Thymus (tissue), 11 donors: ENCODE measurements at regions not wholly inside any gene's neighbourhood (a gene's known extent, or its start where the extent isn't known, plus 50 kb on each side); places are given as distances from the start of the nearest gene placed in this dataset.

Experiments used
- DNase-seq, 9 donors: peaks; one replicate each; pipeline ENCODE4 v3.0.0-alpha.2; 2013; ENCODE audit warnings: low spot score in 9 of 9, low read depth in 6 of 9, missing footprints in 1 of 9
- H3K27ac ChIP-seq, 2 donors: one replicate each; pipeline ENCODE4 v1.5.1; 2013; ENCODE audit warnings: control low read depth in 1 of 2, low read depth in 1 of 2, low read length in 1 of 2, mild to moderate bottlenecking in 1 of 2, moderate library complexity in 1 of 2
- H3K27me3 ChIP-seq, 2 donors: one replicate each; pipeline ENCODE4 v1.5.1; 2013; ENCODE audit warnings: low read length in 1 of 2; ENCODE audit not compliant: control insufficient read depth in 2 of 2, insufficient read depth in 1 of 2
- H3K36me3 ChIP-seq, 2 donors: one replicate each; pipeline ENCODE4 v1.5.1; 2013; ENCODE audit warnings: low read length in 1 of 2, mild to moderate bottlenecking in 1 of 2, moderate library complexity in 1 of 2; ENCODE audit not compliant: control insufficient read depth in 2 of 2, insufficient read depth in 2 of 2
- H3K4me1 ChIP-seq, 2 donors: one replicate each; pipeline ENCODE4 v1.5.1; 2013; ENCODE audit warnings: low read length in 2 of 2; ENCODE audit not compliant: control insufficient read depth in 2 of 2, insufficient read depth in 2 of 2
- H3K4me3 ChIP-seq, 2 donors: one replicate each; pipeline ENCODE4 v1.5.1; 2013; ENCODE audit warnings: low read length in 2 of 2, control low read depth in 1 of 2, mild to moderate bottlenecking in 1 of 2
- H3K9me3 ChIP-seq, 2 donors: one replicate each; pipeline ENCODE4 v1.5.1; 2013; ENCODE audit warnings: low read length in 1 of 2, mild to moderate bottlenecking in 1 of 2; ENCODE audit not compliant: control insufficient read depth in 2 of 2, insufficient read depth in 1 of 2
- WGBS: extraction: QIAGEN DNeasy Blood & Tissue Kit; methylation state at CpG from one replicate; pipeline ENCODE4 v1.1.7; 2013; 5-methylcytosine and 5-hydroxymethylcytosine counted together
- donor health status: healthy.

DNA sequence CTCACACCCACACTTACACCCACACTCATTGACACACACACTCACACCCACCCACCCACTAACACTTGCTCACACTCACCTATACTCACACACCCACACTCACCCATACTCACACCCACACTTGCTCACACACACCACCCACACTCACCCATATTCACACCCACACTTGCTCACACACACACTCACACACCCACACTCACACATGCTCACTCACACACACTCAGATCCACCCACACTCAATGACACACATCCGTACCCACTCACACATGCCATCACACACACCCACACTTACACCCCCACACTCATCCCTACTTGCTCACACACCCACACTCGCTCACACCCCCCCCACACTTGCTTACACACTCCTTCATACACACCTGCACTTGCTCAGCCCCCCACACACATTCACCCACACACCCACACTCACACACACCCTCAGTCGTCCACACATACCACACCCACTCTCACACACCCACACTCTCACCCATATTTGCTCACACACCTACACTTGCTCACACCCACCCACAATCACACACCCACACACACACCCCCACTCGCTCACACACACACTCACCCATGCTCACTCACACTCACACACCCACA, 321.1 kb upstream of the N4BP1 start:
- DNase-seq: no peak
- no peaks in the 10 kb centered on the region for H3K27me3 ChIP-seq
- H3K4me1 ChIP-seq: no peaks in the 10 kb centered on the region
- no peaks in the 10 kb centered on the region for H3K36me3 ChIP-seq
- H3K27ac ChIP-seq: no peak overlapping the region
- peaks cover 3 to 19% of the 10 kb centered on the region in 2 donors for H3K9me3 ChIP-seq
- H3K4me3 ChIP-seq: no peak overlapping the region
- WGBS: 99% methylated on average over 4 of the region's 4 CpGs

DNA sequence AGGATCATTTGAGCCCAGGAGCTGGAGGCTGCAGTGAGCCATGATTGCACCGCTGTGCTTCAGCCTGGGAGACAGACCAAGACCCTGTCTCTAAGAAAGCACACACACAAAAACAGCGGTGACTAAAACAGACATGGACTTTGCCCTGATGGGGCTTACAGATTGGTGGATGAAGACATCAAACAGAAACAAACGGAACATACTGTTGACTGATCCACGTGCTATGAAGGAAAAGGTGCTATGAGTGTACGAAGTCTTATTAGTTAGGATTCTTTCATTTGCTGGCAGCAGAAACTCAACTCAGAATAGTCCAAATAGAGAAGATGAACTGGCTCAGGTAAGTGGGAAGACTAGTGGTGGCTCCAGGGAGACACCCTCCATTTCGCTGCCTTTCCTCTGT, 309.8 kb upstream of the N4BP1 start:
- H3K4me3 ChIP-seq: no peak overlapping the region
- no peaks in the 10 kb centered on the region for H3K36me3 ChIP-seq
- WGBS: 93% methylated on average over 6 of the region's 6 CpGs
- no peaks in the 10 kb centered on the region for H3K9me3 ChIP-seq
- H3K27ac ChIP-seq: no peak overlapping the region
- DNase-seq: no peak
- H3K27me3 ChIP-seq: no peaks in the 10 kb centered on the region
- no peaks in the 10 kb centered on the region for H3K4me1 ChIP-seq

DNA sequence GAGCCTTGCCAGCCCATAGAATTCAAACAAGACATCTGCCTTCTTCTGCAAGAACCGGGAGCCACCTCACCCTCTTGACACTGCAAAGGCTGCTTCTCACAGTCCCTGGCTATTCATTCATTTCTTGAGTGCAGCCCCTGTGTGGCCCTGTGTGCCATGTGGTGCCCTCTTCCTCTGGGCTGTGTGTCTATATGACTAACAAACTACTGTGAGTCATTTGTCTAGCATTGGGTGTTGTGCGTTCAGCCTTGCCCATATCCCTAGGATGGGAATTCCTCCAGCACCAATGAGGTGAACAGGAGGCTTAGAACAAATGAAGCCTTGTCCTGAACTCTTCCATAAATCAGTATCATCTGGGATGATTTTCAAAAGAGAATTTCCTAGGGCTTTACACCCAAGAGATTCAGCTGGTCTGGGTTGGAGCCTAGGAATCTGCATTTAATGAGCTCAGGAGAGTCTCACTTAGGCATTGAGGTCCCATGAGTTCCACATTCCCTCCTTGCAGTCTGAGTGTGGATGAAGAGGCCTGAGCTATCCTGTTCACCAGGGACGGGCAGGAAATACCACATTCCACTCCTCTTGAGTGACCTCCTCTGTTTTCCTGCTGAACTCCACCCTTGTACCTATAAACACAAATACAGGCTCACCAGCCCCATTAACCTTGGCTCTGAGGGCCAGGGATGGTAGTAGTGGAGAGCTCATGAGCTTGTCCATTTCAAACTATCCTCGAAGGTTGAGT, 308.7 kb upstream of the N4BP1 start:
- Histone ChIP-seq H3K27me3 (no peaks in the 10 kb centered on the region), H3K27ac (no peak overlapping the region), H3K4me3 (no peak overlapping the region), H3K4me1 (no peaks in the 10 kb centered on the region), H3K36me3 (no peaks in the 10 kb centered on the region), H3K9me3 (no peaks in the 10 kb centered on the region)
- WGBS: 83% methylated on average over 4 of the region's 4 CpGs
- DNase-seq: no peak

DNA sequence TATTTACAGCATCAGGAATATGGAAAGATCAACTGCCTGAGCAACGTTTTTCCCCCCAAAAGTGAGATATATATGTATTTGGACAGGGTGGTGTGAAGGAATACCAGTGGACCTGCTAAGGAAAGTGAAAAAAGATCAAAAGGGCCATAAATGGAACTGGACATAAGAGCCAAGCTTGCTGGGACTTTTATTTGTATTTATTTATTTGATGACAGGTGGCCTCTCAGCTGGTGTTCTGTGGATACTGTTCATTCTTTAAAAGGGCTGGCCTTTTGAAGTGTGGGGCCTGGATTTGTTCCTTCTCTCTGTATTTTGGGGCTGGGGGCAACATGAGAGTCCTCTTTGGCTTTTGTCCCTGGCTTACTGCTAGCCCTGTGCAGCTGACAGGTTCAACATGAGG, 306.6 kb upstream of the N4BP1 start:
- Histone ChIP-seq H3K27me3 (no peaks in the 10 kb centered on the region), H3K4me3 (no peak overlapping the region), H3K36me3 (no peaks in the 10 kb centered on the region), H3K4me1 (no peaks in the 10 kb centered on the region), H3K9me3 (no peaks in the 10 kb centered on the region), H3K27ac (no peak overlapping the region)
- DNase-seq: no peak
- WGBS: 53% methylated on average over 1 of the region's 1 CpG

DNA sequence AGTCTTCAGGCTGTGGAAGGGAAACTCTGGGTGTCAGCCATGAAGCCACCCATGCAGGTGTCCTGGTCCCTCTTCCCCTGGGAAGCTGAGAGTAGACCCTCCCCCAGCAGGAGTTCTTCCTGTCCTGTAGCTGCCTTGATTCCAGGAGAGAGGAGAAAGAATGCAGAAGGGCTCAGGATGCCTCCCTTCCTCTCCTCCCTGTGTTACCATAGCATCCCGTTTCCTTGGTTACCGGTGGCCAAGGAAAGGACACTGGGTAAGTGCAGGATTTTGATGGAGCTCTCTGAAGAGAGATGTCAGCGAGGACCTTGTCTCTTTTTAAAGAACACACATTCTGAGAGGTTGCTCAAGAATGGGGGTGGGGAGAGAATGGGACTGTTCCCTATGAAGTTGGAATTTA, 304.1 kb upstream of the N4BP1 start:
- WGBS: 73% methylated on average over 3 of the region's 3 CpGs
- Histone ChIP-seq H3K27ac (no peak overlapping the region), H3K4me3 (no peak overlapping the region), H3K27me3 (no peaks in the 10 kb centered on the region), H3K9me3 (no peaks in the 10 kb centered on the region), H3K36me3 (no peaks in the 10 kb centered on the region), H3K4me1 (no peaks in the 10 kb centered on the region)
- no peak for DNase-seq

DNA sequence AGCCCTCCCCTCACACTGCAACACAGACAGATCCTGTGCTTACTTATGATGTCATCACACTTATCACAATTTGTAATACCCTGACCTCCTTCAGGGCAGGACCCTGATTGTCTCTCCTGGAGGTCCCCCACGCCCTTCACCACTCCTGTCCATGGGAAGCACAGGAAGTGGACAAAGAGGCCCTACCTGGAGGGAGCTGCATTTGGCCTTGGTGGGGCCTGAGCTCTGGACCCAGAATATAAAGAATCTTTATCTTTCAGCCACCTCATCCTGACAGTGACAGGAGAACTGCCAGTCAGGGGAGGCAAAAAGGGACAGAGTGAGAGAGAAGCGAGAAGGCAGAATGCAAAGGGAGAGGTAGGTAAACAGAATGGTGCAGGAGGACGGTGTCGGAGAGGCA, 303.4 kb upstream of the N4BP1 start:
- no peak overlapping the region for H3K27ac ChIP-seq
- no peaks in the 10 kb centered on the region for H3K36me3 ChIP-seq
- H3K27me3 ChIP-seq: no peaks in the 10 kb centered on the region
- H3K4me1 ChIP-seq: no peaks in the 10 kb centered on the region
- no peak for DNase-seq
- H3K9me3 ChIP-seq: no peaks in the 10 kb centered on the region
- 75% methylated on average over 4 of the region's 4 CpGs for WGBS
- no peak overlapping the region for H3K4me3 ChIP-seq

DNA sequence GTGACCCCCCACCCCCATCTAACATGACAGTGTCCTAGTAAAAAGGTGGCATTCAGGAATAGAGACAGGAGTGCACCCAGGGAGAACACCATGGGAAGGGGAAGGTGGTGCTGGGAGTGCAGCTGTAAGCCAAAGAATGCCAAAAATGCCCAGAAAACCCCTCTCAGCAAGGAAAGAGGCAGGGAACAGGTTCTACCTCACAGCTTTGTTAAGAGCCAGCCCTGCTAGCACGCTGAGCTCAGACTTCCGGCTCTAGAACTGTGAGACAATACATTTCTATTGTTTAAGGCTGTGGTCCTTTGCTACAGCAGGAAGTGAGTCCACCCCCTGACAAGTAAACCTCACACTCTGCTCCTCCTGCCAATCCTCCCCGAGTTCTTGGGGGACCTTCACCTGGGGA, 302.4 kb upstream of the N4BP1 start:
- Histone ChIP-seq H3K36me3 (no peaks in the 10 kb centered on the region), H3K4me3 (no peak overlapping the region), H3K27ac (no peak overlapping the region), H3K27me3 (no peaks in the 10 kb centered on the region), H3K4me1 (no peaks in the 10 kb centered on the region), H3K9me3 (no peaks in the 10 kb centered on the region)
- 23% methylated on average over 3 of the region's 3 CpGs for WGBS
- DNase-seq: no peak

DNA sequence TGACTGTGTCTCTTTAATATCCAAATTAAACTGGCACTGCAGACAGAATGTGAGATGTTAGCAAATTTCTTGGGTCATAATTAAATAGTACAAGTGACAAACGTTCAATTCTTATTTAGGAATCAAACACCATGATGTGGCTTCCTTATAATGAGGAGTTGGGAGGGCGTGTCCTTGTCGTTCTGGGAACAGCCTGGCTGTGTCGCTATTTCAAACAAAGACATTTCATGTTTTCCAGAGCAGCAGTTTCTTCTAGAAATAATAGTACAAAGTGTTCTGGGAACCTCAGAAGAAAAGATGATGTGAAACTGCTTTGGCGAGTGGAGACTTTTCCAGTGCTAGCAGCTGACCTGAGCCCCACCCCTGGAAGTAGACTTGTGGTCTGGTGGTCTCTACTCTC, 301.7 kb upstream of the N4BP1 start:
- Histone ChIP-seq H3K4me1 (no peaks in the 10 kb centered on the region), H3K4me3 (no peak overlapping the region), H3K36me3 (no peaks in the 10 kb centered on the region), H3K27me3 (no peaks in the 10 kb centered on the region), H3K9me3 (no peaks in the 10 kb centered on the region), H3K27ac (no peak overlapping the region)
- DNase-seq: no peak
- 52% methylated on average over 5 of the region's 5 CpGs for WGBS

DNA sequence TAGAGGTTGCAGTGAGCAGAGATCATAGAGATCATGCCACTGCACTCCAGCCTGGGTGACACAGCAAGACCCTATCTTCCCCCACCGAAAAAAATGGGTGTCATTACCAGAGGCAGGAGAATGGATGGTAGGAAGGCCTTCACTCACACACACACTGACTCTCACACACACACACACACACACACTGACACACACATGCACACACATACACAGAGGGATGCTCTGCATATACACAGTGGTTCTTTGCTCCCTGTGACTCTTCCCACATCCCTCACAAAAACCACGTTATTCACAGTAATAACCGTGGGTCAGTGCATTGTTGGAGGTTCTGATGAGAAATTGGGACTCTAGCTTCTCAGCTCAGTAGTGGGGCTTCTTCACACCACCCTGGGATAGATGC, 300.2 kb upstream of the N4BP1 start:
- no peaks in the 10 kb centered on the region for H3K4me1 ChIP-seq
- WGBS: 92% methylated on average over 3 of the region's 3 CpGs
- H3K27me3 ChIP-seq: no peaks in the 10 kb centered on the region
- no peaks in the 10 kb centered on the region for H3K36me3 ChIP-seq
- H3K27ac ChIP-seq: no peak overlapping the region
- no peak overlapping the region for H3K4me3 ChIP-seq
- H3K9me3 ChIP-seq: no peaks in the 10 kb centered on the region
- DNase-seq: no peak
